ENCODE measurements at regions not wholly inside any gene's neighbourhood (a gene's known extent, or its start where the extent isn't known, plus 50 kb on each side); places are given as distances from the start of the nearest gene placed in this dataset.

- no peak for DNase-seq
- ATAC-seq (ENCODE audit: low read depth in 2 of 2): no peak
- Mint-ChIP-seq H3K27me3 (no peaks in the 10 kb centered on the region), H3K27ac (no peak overlapping the region), H3K4me1 (no peaks in the 10 kb centered on the region), H3K36me3 (no peaks in the 10 kb centered on the region), H3K4me3 (no peak overlapping the region), H3K9me3 (peaks cover 0 to 23% (median 0%) of the 10 kb centered on the region in 7 donors)
Measured at GRCh38 chr12:29960122-29960521, 176.4 kb upstream of the TMTC1 start.

GRCh38 chr12:29957835-29958234, 174.1 kb upstream of the TMTC1 start:
- no peak overlapping the region for H3K27ac Mint-ChIP-seq
- no peaks in the 10 kb centered on the region for H3K27me3 Mint-ChIP-seq
- peaks cover 0 to 10% (median 0%) of the 10 kb centered on the region in 7 donors for H3K9me3 Mint-ChIP-seq
- no peak for ATAC-seq (ENCODE audit: low read depth in 2 of 2)
- no peak overlapping the region for H3K4me3 Mint-ChIP-seq
- H3K4me1 Mint-ChIP-seq: no peaks in the 10 kb centered on the region
- no peak for DNase-seq
- H3K36me3 Mint-ChIP-seq: no peaks in the 10 kb centered on the region

GRCh38 chr12:29945904-29946303, 162.2 kb upstream of the TMTC1 start:
- H3K27me3 Mint-ChIP-seq: no peaks in the 10 kb centered on the region
- H3K4me3 Mint-ChIP-seq: no peak overlapping the region
- no peak for DNase-seq
- H3K4me1 Mint-ChIP-seq: no peaks in the 10 kb centered on the region
- H3K36me3 Mint-ChIP-seq: no peaks in the 10 kb centered on the region
- ATAC-seq (ENCODE audit: low read depth in 2 of 2): no peak
- H3K9me3 Mint-ChIP-seq: peaks cover 0 to 5% (median 0%) of the 10 kb centered on the region in 7 donors
- H3K27ac Mint-ChIP-seq: no peak overlapping the region

GRCh38 chr12:29944269-29945000, 160.7 kb upstream of the TMTC1 start:
- H3K27ac Mint-ChIP-seq: no peak overlapping the region
- no peaks in the 10 kb centered on the region for H3K36me3 Mint-ChIP-seq
- no peaks in the 10 kb centered on the region for H3K4me1 Mint-ChIP-seq
- peaks cover 0 to 17% (median 4%) of the 10 kb centered on the region in 7 donors for H3K9me3 Mint-ChIP-seq
- DNase-seq: no peak
- no peaks in the 10 kb centered on the region for H3K27me3 Mint-ChIP-seq
- ATAC-seq (ENCODE audit: low read depth in 2 of 2): no peak
- H3K4me3 Mint-ChIP-seq: no peak overlapping the region

GRCh38 chr12:29943683-29944082, 159.9 kb upstream of the TMTC1 start:
- Mint-ChIP-seq H3K36me3 (no peaks in the 10 kb centered on the region), H3K9me3 (peaks cover 0 to 22% (median 4%) of the 10 kb centered on the region in 7 donors), H3K4me1 (no peaks in the 10 kb centered on the region), H3K27me3 (no peaks in the 10 kb centered on the region), H3K27ac (no peak overlapping the region), H3K4me3 (no peak overlapping the region)
- no peak for ATAC-seq (ENCODE audit: low read depth in 2 of 2)
- no peak for DNase-seq

GRCh38 chr12:29940811-29941210, 157.1 kb upstream of the TMTC1 start:
- Mint-ChIP-seq H3K36me3 (no peaks in the 10 kb centered on the region), H3K9me3 (peaks cover 0 to 22% (median 4%) of the 10 kb centered on the region in 7 donors), H3K27me3 (no peaks in the 10 kb centered on the region), H3K27ac (no peak overlapping the region), H3K4me3 (no peak overlapping the region), H3K4me1 (no peaks in the 10 kb centered on the region)
- no peak for ATAC-seq (ENCODE audit: low read depth in 2 of 2)
- no peak for DNase-seq

- H3K27ac Mint-ChIP-seq: no peak overlapping the region
- no peaks in the 10 kb centered on the region for H3K36me3 Mint-ChIP-seq
- H3K4me3 Mint-ChIP-seq: no peak overlapping the region
- H3K27me3 Mint-ChIP-seq: no peaks in the 10 kb centered on the region
- DNase-seq (no peak), ATAC-seq (ENCODE audit: low read depth in 2 of 2) (no peak)
- H3K4me1 Mint-ChIP-seq: no peaks in the 10 kb centered on the region
- peaks cover 0 to 7% (median 0%) of the 10 kb centered on the region in 7 donors for H3K9me3 Mint-ChIP-seq
Measured at GRCh38 chr12:29930503-29930902, 146.8 kb upstream of the TMTC1 start.

GRCh38 chr12:29929295-29929694, 145.6 kb upstream of the TMTC1 start:
- DNase-seq (no peak), ATAC-seq (ENCODE audit: low read depth in 2 of 2) (no peak)
- H3K4me1 Mint-ChIP-seq: no peaks in the 10 kb centered on the region
- no peaks in the 10 kb centered on the region for H3K27me3 Mint-ChIP-seq
- no peaks in the 10 kb centered on the region for H3K36me3 Mint-ChIP-seq
- H3K9me3 Mint-ChIP-seq: peaks cover 0 to 7% (median 0%) of the 10 kb centered on the region in 7 donors
- no peak overlapping the region for H3K4me3 Mint-ChIP-seq
- H3K27ac Mint-ChIP-seq: no peak overlapping the region

- Mint-ChIP-seq H3K9me3 (peaks cover 0 to 9% (median 6%) of the 10 kb centered on the region in 7 donors), H3K27me3 (no peaks in the 10 kb centered on the region), H3K36me3 (no peaks in the 10 kb centered on the region), H3K27ac (no peak overlapping the region), H3K4me1 (no peaks in the 10 kb centered on the region), H3K4me3 (no peak overlapping the region)
- DNase-seq: no peak
- no peak for ATAC-seq (ENCODE audit: low read depth in 2 of 2)
Measured at GRCh38 chr12:29921307-29921706, 137.6 kb upstream of the TMTC1 start.

GRCh38 chr12:29908157-29908556, 124.4 kb upstream of the TMTC1 start:
- no peak for DNase-seq
- Mint-ChIP-seq H3K27ac (no peak overlapping the region), H3K36me3 (no peaks in the 10 kb centered on the region), H3K27me3 (no peaks in the 10 kb centered on the region), H3K4me3 (no peak overlapping the region), H3K4me1 (no peaks in the 10 kb centered on the region), H3K9me3 (peaks cover 0 to 13% (median 4%) of the 10 kb centered on the region in 7 donors)
- no peak for ATAC-seq (ENCODE audit: low read depth in 2 of 2)

- no peak for ATAC-seq (ENCODE audit: low read depth in 2 of 2)
- DNase-seq: no peak
- no peaks in the 10 kb centered on the region for H3K36me3 Mint-ChIP-seq
- no peak overlapping the region for H3K4me3 Mint-ChIP-seq
- H3K27me3 Mint-ChIP-seq: no peaks in the 10 kb centered on the region
- no peaks in the 10 kb centered on the region for H3K4me1 Mint-ChIP-seq
- H3K9me3 Mint-ChIP-seq: peaks cover 0 to 13% (median 3%) of the 10 kb centered on the region in 7 donors
- no peak overlapping the region for H3K27ac Mint-ChIP-seq
Measured at GRCh38 chr12:29907461-29907860, 123.7 kb upstream of the TMTC1 start.

- H3K4me1 Mint-ChIP-seq: no peaks in the 10 kb centered on the region
- ATAC-seq (ENCODE audit: low read depth in 2 of 2) (no peak), DNase-seq (no peak)
- H3K4me3 Mint-ChIP-seq: no peak overlapping the region
- no peaks in the 10 kb centered on the region for H3K36me3 Mint-ChIP-seq
- H3K9me3 Mint-ChIP-seq: peaks cover 0 to 12% (median 2%) of the 10 kb centered on the region in 7 donors
- H3K27ac Mint-ChIP-seq: no peak overlapping the region
- no peaks in the 10 kb centered on the region for H3K27me3 Mint-ChIP-seq
Measured at GRCh38 chr12:29902043-29902442, 118.3 kb upstream of the TMTC1 start.

- ATAC-seq (ENCODE audit: low read depth in 2 of 2) (no peak), DNase-seq (no peak)
- Mint-ChIP-seq H3K9me3 (peaks cover 0 to 12% (median under 1%) of the 10 kb centered on the region in 7 donors), H3K27me3 (no peaks in the 10 kb centered on the region), H3K27ac (no peak overlapping the region), H3K4me1 (no peaks in the 10 kb centered on the region), H3K36me3 (no peaks in the 10 kb centered on the region), H3K4me3 (no peak overlapping the region)
Measured at GRCh38 chr12:29901585-29901984, 117.8 kb upstream of the TMTC1 start.

- H3K27ac Mint-ChIP-seq: no peak overlapping the region
- no peak overlapping the region for H3K4me3 Mint-ChIP-seq
- no peaks in the 10 kb centered on the region for H3K4me1 Mint-ChIP-seq
- no peak for ATAC-seq (ENCODE audit: low read depth in 2 of 2)
- no peaks in the 10 kb centered on the region for H3K36me3 Mint-ChIP-seq
- no peaks in the 10 kb centered on the region for H3K27me3 Mint-ChIP-seq
- DNase-seq: no peak
- peaks cover 0 to 6% (median 4%) of the 10 kb centered on the region in 7 donors for H3K9me3 Mint-ChIP-seq
Measured at GRCh38 chr12:29899212-29899931, 115.6 kb upstream of the TMTC1 start.

All from naive B cell (primary cell).